Sigmoid colon (tissue), 4 donors: ENCODE measurements at regions not wholly inside any gene's neighbourhood (a gene's known extent, or its start where the extent isn't known, plus 50 kb on each side); places are given as distances from the start of the nearest gene placed in this dataset.

Experiments
- EP300 ChIP-seq, 4 donors: sonication (generic); formaldehyde crosslinking; IDR thresholded peaks; one replicate each; pipeline ENCODE4 v1.6.1; 2017; ENCODE audit warnings: antibody characterized with exemption in 4 of 4
- POLR2A ChIP-seq, 2 donors: fragments of 450-650 bp; IDR thresholded peaks; one replicate each; pipeline ENCODE4 v1.6.1; 2016; ENCODE audit warnings: antibody characterized with exemption in 2 of 2, mild to moderate bottlenecking in 2 of 2, moderate library complexity in 2 of 2
- POLR2AphosphoS5 ChIP-seq, 4 donors: sonication (generic); formaldehyde crosslinking; IDR thresholded peaks; one replicate each; pipeline ENCODE4 v1.6.1; 2017; ENCODE audit warnings: antibody characterized with exemption in 4 of 4

DNA sequence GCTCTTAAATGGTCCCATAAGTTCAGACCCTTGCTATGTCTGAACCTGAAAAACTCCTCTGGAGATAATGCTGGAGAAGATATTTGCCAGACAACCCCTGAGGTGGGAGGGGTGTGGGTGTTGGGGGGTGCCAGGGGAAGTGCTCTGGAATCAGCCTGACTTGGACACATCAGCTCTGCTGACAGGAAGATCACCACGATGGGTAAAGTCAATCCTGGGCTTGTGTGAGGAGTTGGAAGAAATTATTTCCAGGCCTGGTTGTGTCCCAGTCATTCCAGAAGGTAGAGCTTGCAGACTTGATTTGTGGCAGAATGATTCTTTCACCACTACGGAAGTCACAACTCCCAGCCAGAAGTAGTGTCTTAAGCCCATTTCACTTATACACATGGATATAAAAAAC, 60.3 kb upstream of the UNC5B start:
- TF ChIP-seq POLR2AphosphoS5 (IDR thresholded peaks at IDR 0.05) (no peak), POLR2A (IDR thresholded peaks at IDR 0.05) (no peak), EP300 (IDR thresholded peaks at IDR 0.05) (no peak)
